Hepatic stellate cell (primary cell): ENCODE measurements at regions not wholly inside any gene's neighbourhood (a gene's known extent, or its start where the extent isn't known, plus 50 kb on each side); places are given as distances from the start of the nearest gene placed in this dataset.
"Not testable (repeated sequence)": the region's sequence is repeated elsewhere in the genome, so short reads cannot be mapped to it uniquely, and the experiment has no call there.

Source experiments
- DNase-seq: peaks from one replicate; pipeline ENCODE4 v3.0.0; 2011; ENCODE audit warnings: low spot score

- DNase-seq, result no peak
These were observed 251.2 kb downstream of the PAPSS1 start for GRCh38 chr4:107468812-107469211.

GRCh38 chr4:107468156-107468555 lies 251.9 kb downstream of the PAPSS1 start:
- DNase-seq, result no peak

GRCh38 chr4:107467461-107467860 lies 252.6 kb downstream of the PAPSS1 start:
- DNase-seq, result no peak

- no peak for DNase-seq
These were observed 261.8 kb downstream of the PAPSS1 start for GRCh38 chr4:107458194-107458593.

- DNase-seq, result no peak
These were observed 266.0 kb downstream of the PAPSS1 start for GRCh38 chr4:107453987-107454386.

- no peak for DNase-seq
These were observed 267.1 kb downstream of the PAPSS1 start for GRCh38 chr4:107452717-107453630.

- DNase-seq, result no peak
These were observed 270.2 kb downstream of the PAPSS1 start for GRCh38 chr4:107449611-107450369.

- DNase-seq, result no peak
These were observed 277.4 kb downstream of the PAPSS1 start for GRCh38 chr4:107442538-107443111.

- no peak for DNase-seq
These were observed 280.6 kb downstream of the PAPSS1 start for GRCh38 chr4:107439401-107439800.

GRCh38 chr4:107436471-107436870 lies 283.6 kb downstream of the PAPSS1 start:
- not testable (repeated sequence) for DNase-seq

- DNase-seq, result no peak
These were observed 287.6 kb downstream of the PAPSS1 start for GRCh38 chr4:107432451-107432850.

- no peak for DNase-seq
These were observed 296.2 kb downstream of the PAPSS1 start for GRCh38 chr4:107423677-107424405.

- not testable (repeated sequence) for DNase-seq
These were observed 300.5 kb downstream of the PAPSS1 start for GRCh38 chr4:107419536-107419935.

- DNase-seq, result no peak
These were observed 301.0 kb downstream of the PAPSS1 start for GRCh38 chr4:107419052-107419451.

- DNase-seq, result not testable (repeated sequence)
These were observed 304.5 kb downstream of the PAPSS1 start for GRCh38 chr4:107415490-107415889.

GRCh38 chr4:107409872-107410271 lies 310.2 kb downstream of the PAPSS1 start:
- not testable (repeated sequence) for DNase-seq

GRCh38 chr4:107408968-107409367 lies 311.1 kb downstream of the PAPSS1 start:
- no peak for DNase-seq

GRCh38 chr4:107404591-107405300 lies 315.3 kb downstream of the PAPSS1 start:
- DNase-seq, result no peak

GRCh38 chr4:107402291-107402690 lies 317.7 kb downstream of the PAPSS1 start:
- no peak for DNase-seq

- DNase-seq, result no peak
These were observed 327.1 kb downstream of the PAPSS1 start for GRCh38 chr4:107392951-107393350.

GRCh38 chr4:107392380-107392779 lies 327.7 kb downstream of the PAPSS1 start:
- DNase-seq, result no peak
